H1 (cell line): ENCODE measurements at regions not wholly inside any gene's neighbourhood (a gene's known extent, or its start where the extent isn't known, plus 50 kb on each side); places are given as distances from the start of the nearest gene placed in this dataset.

Experiments
- BACH1 ChIP-seq: IDR thresholded peaks from 2 replicates; pipeline ENCODE4 v1.6.1; 2012; ENCODE audit warnings: low read length, improper control_type of control experiment
- NANOG ChIP-seq: IDR thresholded peaks from 2 replicates; pipeline ENCODE4 v1.6.1; 2011; ENCODE audit warnings: low read length, low read depth, mild to moderate bottlenecking, inconsistent platforms; ENCODE audit not compliant: insufficient read depth, poor library complexity, severe bottlenecking
- RXRA ChIP-seq: IDR thresholded peaks from 2 replicates; pipeline ENCODE4 v1.6.1; 2011; ENCODE audit warnings: low read depth, mild to moderate bottlenecking, low read length, moderate library complexity; ENCODE audit not compliant: insufficient read depth
- TF ChIP-seq, protein P1 (sequence below): IDR thresholded peaks from 2 replicates; pipeline ENCODE4 v1.6.1; 2012; ENCODE audit warnings: low read length, inconsistent platforms
- TF ChIP-seq, protein P2 (sequence below): fragments of 300-600 bp; sonication (generic); IDR thresholded peaks from 2 replicates; pipeline ENCODE4 v1.7.1; 2012; ENCODE audit warnings: low read length, moderate library complexity, mild to moderate bottlenecking, inconsistent platforms; ENCODE audit not compliant: insufficient replicate concordance

DNA sequence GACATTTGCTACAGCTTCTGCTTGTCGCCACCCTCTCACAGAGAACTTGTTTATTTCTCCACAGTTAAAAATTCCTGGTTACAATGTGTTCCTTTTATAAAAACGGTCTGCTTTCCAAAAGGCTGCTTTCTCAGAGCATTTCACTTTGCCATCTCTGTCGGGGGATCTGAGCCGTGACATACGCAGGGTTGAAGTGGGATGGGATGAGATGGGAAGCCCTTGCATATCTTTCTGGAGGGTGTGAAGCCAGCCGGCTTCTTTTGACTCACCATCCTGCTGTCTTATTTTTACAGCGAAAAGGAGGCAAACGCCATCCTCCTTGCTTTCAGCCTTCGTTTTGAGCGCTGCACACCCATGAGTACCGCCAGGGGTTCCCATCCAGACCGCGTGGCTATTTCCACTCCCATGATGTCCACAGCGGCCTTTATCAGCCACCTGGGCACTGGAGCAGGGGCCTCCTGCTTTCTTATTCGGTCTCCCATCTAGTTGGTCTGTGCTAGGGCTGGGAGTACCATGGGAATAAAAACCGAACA, 99.8 kb upstream of the GATB start (continued):
- TF ChIP-seq, protein P1, sequence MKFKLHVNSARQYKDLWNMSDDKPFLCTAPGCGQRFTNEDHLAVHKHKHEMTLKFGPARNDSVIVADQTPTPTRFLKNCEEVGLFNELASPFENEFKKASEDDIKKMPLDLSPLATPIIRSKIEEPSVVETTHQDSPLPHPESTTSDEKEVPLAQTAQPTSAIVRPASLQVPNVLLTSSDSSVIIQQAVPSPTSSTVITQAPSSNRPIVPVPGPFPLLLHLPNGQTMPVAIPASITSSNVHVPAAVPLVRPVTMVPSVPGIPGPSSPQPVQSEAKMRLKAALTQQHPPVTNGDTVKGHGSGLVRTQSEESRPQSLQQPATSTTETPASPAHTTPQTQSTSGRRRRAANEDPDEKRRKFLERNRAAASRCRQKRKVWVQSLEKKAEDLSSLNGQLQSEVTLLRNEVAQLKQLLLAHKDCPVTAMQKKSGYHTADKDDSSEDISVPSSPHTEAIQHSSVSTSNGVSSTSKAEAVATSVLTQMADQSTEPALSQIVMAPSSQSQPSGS, result no peak
- TF ChIP-seq BACH1, result no peak
- TF ChIP-seq, protein P2, sequence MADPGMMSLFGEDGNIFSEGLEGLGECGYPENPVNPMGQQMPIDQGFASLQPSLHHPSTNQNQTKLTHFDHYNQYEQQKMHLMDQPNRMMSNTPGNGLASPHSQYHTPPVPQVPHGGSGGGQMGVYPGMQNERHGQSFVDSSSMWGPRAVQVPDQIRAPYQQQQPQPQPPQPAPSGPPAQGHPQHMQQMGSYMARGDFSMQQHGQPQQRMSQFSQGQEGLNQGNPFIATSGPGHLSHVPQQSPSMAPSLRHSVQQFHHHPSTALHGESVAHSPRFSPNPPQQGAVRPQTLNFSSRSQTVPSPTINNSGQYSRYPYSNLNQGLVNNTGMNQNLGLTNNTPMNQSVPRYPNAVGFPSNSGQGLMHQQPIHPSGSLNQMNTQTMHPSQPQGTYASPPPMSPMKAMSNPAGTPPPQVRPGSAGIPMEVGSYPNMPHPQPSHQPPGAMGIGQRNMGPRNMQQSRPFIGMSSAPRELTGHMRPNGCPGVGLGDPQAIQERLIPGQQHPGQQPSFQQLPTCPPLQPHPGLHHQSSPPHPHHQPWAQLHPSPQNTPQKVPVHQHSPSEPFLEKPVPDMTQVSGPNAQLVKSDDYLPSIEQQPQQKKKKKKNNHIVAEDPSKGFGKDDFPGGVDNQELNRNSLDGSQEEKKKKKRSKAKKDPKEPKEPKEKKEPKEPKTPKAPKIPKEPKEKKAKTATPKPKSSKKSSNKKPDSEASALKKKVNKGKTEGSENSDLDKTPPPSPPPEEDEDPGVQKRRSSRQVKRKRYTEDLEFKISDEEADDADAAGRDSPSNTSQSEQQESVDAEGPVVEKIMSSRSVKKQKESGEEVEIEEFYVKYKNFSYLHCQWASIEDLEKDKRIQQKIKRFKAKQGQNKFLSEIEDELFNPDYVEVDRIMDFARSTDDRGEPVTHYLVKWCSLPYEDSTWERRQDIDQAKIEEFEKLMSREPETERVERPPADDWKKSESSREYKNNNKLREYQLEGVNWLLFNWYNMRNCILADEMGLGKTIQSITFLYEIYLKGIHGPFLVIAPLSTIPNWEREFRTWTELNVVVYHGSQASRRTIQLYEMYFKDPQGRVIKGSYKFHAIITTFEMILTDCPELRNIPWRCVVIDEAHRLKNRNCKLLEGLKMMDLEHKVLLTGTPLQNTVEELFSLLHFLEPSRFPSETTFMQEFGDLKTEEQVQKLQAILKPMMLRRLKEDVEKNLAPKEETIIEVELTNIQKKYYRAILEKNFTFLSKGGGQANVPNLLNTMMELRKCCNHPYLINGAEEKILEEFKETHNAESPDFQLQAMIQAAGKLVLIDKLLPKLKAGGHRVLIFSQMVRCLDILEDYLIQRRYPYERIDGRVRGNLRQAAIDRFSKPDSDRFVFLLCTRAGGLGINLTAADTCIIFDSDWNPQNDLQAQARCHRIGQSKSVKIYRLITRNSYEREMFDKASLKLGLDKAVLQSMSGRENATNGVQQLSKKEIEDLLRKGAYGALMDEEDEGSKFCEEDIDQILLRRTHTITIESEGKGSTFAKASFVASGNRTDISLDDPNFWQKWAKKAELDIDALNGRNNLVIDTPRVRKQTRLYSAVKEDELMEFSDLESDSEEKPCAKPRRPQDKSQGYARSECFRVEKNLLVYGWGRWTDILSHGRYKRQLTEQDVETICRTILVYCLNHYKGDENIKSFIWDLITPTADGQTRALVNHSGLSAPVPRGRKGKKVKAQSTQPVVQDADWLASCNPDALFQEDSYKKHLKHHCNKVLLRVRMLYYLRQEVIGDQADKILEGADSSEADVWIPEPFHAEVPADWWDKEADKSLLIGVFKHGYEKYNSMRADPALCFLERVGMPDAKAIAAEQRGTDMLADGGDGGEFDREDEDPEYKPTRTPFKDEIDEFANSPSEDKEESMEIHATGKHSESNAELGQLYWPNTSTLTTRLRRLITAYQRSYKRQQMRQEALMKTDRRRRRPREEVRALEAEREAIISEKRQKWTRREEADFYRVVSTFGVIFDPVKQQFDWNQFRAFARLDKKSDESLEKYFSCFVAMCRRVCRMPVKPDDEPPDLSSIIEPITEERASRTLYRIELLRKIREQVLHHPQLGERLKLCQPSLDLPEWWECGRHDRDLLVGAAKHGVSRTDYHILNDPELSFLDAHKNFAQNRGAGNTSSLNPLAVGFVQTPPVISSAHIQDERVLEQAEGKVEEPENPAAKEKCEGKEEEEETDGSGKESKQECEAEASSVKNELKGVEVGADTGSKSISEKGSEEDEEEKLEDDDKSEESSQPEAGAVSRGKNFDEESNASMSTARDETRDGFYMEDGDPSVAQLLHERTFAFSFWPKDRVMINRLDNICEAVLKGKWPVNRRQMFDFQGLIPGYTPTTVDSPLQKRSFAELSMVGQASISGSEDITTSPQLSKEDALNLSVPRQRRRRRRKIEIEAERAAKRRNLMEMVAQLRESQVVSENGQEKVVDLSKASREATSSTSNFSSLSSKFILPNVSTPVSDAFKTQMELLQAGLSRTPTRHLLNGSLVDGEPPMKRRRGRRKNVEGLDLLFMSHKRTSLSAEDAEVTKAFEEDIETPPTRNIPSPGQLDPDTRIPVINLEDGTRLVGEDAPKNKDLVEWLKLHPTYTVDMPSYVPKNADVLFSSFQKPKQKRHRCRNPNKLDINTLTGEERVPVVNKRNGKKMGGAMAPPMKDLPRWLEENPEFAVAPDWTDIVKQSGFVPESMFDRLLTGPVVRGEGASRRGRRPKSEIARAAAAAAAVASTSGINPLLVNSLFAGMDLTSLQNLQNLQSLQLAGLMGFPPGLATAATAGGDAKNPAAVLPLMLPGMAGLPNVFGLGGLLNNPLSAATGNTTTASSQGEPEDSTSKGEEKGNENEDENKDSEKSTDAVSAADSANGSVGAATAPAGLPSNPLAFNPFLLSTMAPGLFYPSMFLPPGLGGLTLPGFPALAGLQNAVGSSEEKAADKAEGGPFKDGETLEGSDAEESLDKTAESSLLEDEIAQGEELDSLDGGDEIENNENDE, result no peak
- no peak for TF ChIP-seq NANOG
- TF ChIP-seq RXRA, result no peak
